PC-9 (cell line): ENCODE measurements at regions not wholly inside any gene's neighbourhood (a gene's known extent, or its start where the extent isn't known, plus 50 kb on each side); places are given as distances from the start of the nearest gene placed in this dataset.

ENCODE experiments used
- CTCF ChIP-seq: fragments of 200-600 bp; sonication (generic); conservative IDR thresholded peaks from 2 replicates; pipeline ENCODE4 v1.6.1; 2017; ENCODE audit warnings: mixed run types, antibody characterized with exemption, mild to moderate bottlenecking, moderate library complexity
- EZH2 ChIP-seq: fragments of 200-600 bp; sonication (generic); IDR thresholded peaks from 2 replicates; pipeline ENCODE4 v1.8.0; 2017; ENCODE audit warnings: antibody characterized with exemption, low read depth

GRCh38 chr1:110774398-110774797 is 98.5 kb upstream of the CD53 start:
- TF ChIP-seq EZH2 (no peak), CTCF (no peak)
